ENCODE measurements at regions not wholly inside any gene's neighbourhood (a gene's known extent, or its start where the extent isn't known, plus 50 kb on each side); places are given as distances from the start of the nearest gene placed in this dataset.

- TF ChIP-seq CTCF (IDR thresholded peaks at IDR 0.05; ENCODE audit: low read depth, low read length, missing control alignments), result no peak
- no peak overlapping the region for H3K4me3 ChIP-seq (ENCODE audit: low read depth, low read length)
- DNase-seq (ENCODE audit: low read depth), result no peak
- in situ Hi-C loops (cut with HindIII; ENCODE audit: low sequenced_read_pairs), result no loop called here
These were observed 437.6 kb downstream of the RERGL start for GRCh38 chr12:17652436-17652835.

- TF ChIP-seq CTCF (IDR thresholded peaks at IDR 0.05; ENCODE audit: low read depth, low read length, missing control alignments), result no peak
- in situ Hi-C loops (cut with HindIII; ENCODE audit: low sequenced_read_pairs), result no loop called here
- H3K4me3 ChIP-seq (ENCODE audit: low read depth, low read length), result no peak overlapping the region
These were observed 447.7 kb downstream of the RERGL start for GRCh38 chr12:17642340-17642650.

GRCh38 chr12:17640615-17641014 lies 449.4 kb downstream of the RERGL start:
- TF ChIP-seq CTCF (IDR thresholded peaks at IDR 0.05; ENCODE audit: low read depth, low read length, missing control alignments), result no peak
- no peak overlapping the region for H3K4me3 ChIP-seq (ENCODE audit: low read depth, low read length)
- DNase-seq (ENCODE audit: low read depth), result no peak
- in situ Hi-C loops (cut with HindIII; ENCODE audit: low sequenced_read_pairs), result no loop called here

More at GRCh38 chr12:17642340-17642650, 447.7 kb downstream of the RERGL start:
- DNase-seq (ENCODE audit: low read depth), result no peak

DNA sequence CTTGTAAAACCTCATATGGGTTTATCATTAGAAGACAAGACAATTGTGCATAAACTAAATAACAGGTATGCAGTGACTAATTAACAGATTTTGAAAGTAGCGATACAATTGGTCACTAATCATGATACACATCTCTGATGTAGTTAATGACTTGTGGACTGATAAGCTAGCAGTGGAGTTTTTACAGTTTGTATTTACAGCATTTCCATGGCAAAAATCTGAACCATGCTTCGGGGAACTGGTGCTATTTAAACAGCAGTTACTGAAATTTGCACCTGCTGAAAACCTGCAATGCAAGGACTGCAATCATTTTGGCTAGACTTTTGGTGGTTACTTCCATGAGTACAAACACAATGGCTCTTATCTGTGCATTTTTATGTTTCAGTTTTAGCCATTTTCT lies 471.2 kb downstream of the RERGL start:
- DNase-seq (ENCODE audit: low read depth), result no peak
- in situ Hi-C loops (cut with HindIII; ENCODE audit: low sequenced_read_pairs), result no loop called here
- no peak for TF ChIP-seq CTCF (IDR thresholded peaks at IDR 0.05; ENCODE audit: low read depth, low read length, missing control alignments)
- no peak overlapping the region for H3K4me3 ChIP-seq (ENCODE audit: low read depth, low read length)

GRCh38 chr12:17609701-17610100 lies 480.3 kb downstream of the RERGL start:
- no peak for TF ChIP-seq CTCF (IDR thresholded peaks at IDR 0.05; ENCODE audit: low read depth, low read length, missing control alignments)
- in situ Hi-C loops (cut with HindIII; ENCODE audit: low sequenced_read_pairs), result no loop called here

DNA sequence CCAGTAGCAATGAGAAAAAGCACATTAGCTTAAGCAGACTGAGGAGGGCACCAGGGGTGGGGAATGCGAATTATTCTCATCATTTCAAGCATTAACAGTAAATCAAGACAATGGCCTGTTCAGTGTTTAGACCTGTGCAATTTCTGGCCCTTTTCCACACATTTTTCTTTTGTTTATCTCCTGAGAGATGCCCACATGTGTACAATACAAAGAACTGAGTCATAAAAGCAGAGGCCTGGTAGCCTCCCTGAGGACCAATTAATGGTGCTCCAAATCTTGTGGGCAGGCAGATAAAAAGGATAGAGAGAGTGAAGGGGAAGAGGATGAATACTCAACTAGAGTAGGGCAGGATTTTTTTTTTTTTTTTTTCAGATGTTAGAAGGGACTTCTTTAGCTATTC lies 480.8 kb downstream of the RERGL start:
- in situ Hi-C loops (cut with HindIII; ENCODE audit: low sequenced_read_pairs), result no loop called here
- H3K4me3 ChIP-seq (ENCODE audit: low read depth, low read length), result no peak overlapping the region
- no peak for DNase-seq (ENCODE audit: low read depth)
- no peak for TF ChIP-seq CTCF (IDR thresholded peaks at IDR 0.05; ENCODE audit: low read depth, low read length, missing control alignments)

More at GRCh38 chr12:17609701-17610100, 480.3 kb downstream of the RERGL start:
- DNase-seq (ENCODE audit: low read depth), result no peak
- no peak overlapping the region for H3K4me3 ChIP-seq (ENCODE audit: low read depth, low read length)

GRCh38 chr12:17595111-17595510 lies 494.9 kb downstream of the RERGL start:
- in situ Hi-C loops (cut with HindIII; ENCODE audit: low sequenced_read_pairs), result no loop called here
- no peak overlapping the region for H3K4me3 ChIP-seq (ENCODE audit: low read depth, low read length)
- TF ChIP-seq CTCF (IDR thresholded peaks at IDR 0.05; ENCODE audit: low read depth, low read length, missing control alignments), result no peak
- no peak for DNase-seq (ENCODE audit: low read depth)
